Omental fat pad (tissue), 3 donors: ENCODE measurements at regions not wholly inside any gene's neighbourhood (a gene's known extent, or its start where the extent isn't known, plus 50 kb on each side); places are given as distances from the start of the nearest gene placed in this dataset.

Source experiments
- ATAC-seq: fragments of 150-250 bp; one replicate; pipeline ENCODE4 v1.9.1; 2016; ENCODE audit warnings: mild to moderate bottlenecking, moderate library complexity; ENCODE audit not compliant: low FRiP score
- DNase-seq: peaks from one replicate; pipeline ENCODE4 v3.0.0-alpha.2; 2019; ENCODE audit warnings: low spot score
- TF ChIP-seq, protein P1 (sequence below), 3 donors: fragments of 450-650 bp; IDR thresholded peaks; one replicate each; pipeline ENCODE4 v1.5.1; 2016 to 2017; ENCODE audit warnings: antibody characterized with exemption in 3 of 3, mild to moderate bottlenecking in 3 of 3, moderate library complexity in 2 of 3

DNA sequence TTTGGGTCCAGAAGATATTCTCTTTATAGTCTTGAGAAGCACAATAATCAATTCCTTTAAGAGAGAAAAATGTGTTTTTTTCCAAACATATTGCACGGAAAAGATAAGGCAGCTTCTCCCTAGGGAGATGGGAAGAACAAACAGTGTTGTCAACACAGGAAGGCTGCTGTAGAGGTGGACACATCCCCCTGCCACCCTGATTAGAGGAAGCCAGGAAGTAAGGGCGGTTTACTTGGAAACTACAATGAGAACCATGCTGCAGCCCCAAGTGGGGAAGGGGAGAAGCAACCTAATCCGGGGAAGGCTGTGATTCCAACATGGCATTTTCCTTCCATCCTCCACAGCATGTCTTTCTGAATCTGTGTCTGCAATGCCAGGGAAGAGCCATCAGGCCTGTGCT lies 256.9 kb upstream of the TGFBR2 start:
- TF ChIP-seq, protein P1, sequence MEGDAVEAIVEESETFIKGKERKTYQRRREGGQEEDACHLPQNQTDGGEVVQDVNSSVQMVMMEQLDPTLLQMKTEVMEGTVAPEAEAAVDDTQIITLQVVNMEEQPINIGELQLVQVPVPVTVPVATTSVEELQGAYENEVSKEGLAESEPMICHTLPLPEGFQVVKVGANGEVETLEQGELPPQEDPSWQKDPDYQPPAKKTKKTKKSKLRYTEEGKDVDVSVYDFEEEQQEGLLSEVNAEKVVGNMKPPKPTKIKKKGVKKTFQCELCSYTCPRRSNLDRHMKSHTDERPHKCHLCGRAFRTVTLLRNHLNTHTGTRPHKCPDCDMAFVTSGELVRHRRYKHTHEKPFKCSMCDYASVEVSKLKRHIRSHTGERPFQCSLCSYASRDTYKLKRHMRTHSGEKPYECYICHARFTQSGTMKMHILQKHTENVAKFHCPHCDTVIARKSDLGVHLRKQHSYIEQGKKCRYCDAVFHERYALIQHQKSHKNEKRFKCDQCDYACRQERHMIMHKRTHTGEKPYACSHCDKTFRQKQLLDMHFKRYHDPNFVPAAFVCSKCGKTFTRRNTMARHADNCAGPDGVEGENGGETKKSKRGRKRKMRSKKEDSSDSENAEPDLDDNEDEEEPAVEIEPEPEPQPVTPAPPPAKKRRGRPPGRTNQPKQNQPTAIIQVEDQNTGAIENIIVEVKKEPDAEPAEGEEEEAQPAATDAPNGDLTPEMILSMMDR (IDR thresholded peaks at IDR 0.05), result no peak
- DNase-seq (no peak), ATAC-seq (no peak)

DNA sequence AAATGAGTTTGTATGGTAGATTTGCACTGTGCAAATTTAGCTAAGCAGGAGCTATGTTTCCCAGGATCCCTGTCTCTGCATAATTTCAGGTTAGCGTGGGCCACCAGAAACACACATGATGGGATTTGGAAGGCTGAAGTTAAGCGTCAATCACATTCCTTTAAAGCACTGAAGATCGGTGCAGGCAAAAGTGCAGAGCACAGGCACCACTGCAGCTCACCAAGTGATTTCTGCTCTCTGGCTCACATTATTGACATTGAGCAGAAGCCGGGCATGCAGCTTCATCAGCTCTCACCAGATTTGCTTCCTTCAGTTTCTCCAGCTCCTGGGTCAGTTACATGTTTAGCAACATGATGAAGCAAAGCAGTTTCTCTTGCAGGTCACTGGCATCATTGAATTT lies 256.4 kb upstream of the TGFBR2 start:
- TF ChIP-seq, protein P1 (IDR thresholded peaks at IDR 0.05), result no peak
- DNase-seq (no peak), ATAC-seq (no peak)

DNA sequence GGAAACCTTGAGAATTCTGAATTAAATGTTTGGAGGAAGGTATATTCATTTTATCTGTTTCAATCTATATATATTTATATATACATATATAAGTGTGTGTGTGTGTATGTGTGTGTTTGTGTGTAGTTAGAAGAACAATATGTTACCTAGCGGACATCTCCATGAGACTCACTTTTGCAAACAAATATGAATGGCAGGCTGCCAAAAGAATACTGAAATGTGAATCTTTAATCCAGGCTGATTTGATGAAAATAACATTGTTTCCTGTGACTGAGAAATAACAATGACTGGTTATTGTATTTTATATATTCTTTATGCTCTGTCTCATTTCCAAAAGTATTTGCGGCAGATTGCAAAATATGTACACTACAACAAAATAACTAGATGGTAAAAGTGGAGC lies 255.5 kb upstream of the TGFBR2 start:
- ATAC-seq, result no peak
- no peak for DNase-seq
- TF ChIP-seq, protein P1 (IDR thresholded peaks at IDR 0.05), result no peak

DNA sequence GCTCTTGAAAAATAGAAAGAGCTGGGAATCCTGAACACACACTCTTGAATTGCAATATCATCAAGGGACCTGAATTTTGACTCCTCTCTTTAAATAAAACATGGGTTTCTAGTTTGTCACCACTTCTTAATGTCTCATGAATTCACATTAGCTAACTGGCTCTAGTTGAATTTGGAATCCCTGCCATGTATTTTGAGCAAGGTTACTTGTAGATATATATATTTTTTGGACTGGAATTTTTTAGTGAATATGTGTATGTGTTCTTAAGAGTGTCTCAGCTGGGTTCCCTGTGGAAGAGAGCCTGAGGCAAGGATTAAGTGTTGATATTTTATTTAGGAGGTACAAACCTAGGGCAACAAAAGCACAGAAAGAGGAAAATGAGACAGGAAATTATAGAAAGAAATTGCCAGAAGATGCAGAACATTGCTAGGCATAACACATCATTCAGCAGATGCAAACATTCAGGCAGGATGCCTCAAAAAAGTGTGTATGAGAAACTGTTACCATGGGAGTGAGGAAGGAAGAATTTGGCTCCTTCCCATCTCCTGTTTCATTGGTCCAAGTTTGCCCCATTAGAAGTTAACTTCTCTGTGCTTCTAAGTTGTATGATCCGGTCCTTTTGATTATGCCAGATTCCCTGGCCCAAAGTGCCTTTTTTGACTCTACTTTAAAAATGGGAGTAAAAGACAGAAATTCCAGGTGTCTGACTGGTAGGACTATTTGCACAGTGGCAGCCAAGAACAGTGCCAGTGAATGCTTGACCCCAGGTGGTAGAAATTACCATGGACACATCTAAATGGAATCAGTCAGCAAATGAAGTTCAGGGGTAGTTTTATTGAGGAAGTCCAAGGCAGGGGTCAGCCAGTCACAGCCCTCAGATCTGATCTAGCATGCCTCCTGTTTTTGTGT lies 253.7 kb upstream of the TGFBR2 start:
- no peak for DNase-seq
- TF ChIP-seq, protein P1 (IDR thresholded peaks at IDR 0.05), result no peak
- ATAC-seq, result no peak

DNA sequence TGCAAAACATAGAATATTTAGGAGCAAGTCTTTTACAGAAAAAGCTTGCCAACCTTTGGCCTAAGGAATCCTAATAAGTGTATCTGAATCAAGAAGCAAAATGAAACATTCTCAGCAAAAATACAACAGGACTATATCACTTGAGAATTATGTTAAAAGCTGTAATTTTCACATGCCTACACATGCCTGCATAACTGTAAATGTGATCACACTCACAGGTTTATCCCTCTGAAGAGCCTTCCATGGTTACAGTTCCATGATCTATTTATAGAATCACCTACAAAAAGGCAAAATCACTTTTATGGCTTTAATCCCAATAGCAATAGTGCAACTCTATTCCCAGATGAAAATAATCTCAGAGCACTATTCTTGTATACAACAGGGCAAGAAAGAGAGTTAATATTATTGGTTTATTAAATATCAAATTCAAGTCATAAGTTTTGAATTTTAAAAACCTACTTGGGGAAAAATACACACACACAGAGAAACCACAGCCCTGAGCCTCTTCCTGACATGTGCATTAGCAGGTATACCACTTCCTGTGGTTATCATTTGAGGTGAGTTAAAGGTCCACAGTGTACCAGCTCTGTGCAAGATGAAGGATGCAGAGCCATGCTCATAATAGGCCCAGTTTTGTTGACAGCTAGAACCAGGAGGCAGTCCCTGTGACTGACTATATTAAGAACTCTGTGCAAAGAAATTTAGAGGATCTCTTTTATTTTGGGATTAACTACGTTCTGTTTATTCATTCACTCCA lies 252.5 kb upstream of the TGFBR2 start:
- TF ChIP-seq, protein P1 (IDR thresholded peaks at IDR 0.05), result no peak
- DNase-seq, result no peak
- ATAC-seq, result no peak

DNA sequence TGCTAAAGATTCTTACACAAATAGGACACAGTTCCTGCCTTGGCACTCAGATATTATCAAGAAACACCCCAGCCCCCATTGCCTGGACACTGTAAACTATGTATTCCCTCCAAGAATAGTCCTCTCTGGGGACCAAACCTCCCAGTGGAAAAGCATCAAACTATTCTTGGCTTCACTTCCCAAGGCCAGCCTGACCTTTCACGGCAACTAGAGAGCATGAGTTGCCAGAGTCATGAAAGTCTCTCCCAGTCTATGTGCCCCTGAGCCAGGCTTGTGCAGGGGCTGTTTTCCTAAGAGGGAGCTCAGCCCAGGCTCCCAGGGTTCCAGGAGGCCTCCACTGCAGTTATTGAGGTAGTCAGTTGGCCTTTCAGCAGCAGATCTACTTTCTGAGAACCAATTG lies 251.9 kb upstream of the TGFBR2 start:
- ATAC-seq (no peak), DNase-seq (no peak)
- TF ChIP-seq, protein P1 (IDR thresholded peaks at IDR 0.05), result no peak
